Stimulated activated CD4-positive, alpha-beta T cell treated with anti-CD3 and anti-CD28 coated beads, Interleukin-15, amount 100 ng/mL, for 48 hours (primary cell): ENCODE measurements at regions not wholly inside any gene's neighbourhood (a gene's known extent, or its start where the extent isn't known, plus 50 kb on each side); places are given as distances from the start of the nearest gene placed in this dataset.

Experiments used
- DNase-seq, 2 donors: peaks; one replicate each; pipeline ENCODE4 v3.0.0-alpha.2; 2020; ENCODE audit warnings: low read depth in 2 of 2

GRCh38 chr3:118755253-118755801 is 279.3 kb downstream of the IGSF11 start:
- DNase-seq, result no peak

GRCh38 chr3:118760585-118761290 is 273.9 kb downstream of the IGSF11 start:
- DNase-seq, result no peak

- no peak for DNase-seq
Observed at GRCh38 chr3:118761291-118761606, 273.4 kb downstream of the IGSF11 start.

GRCh38 chr3:118765636-118766305 is 268.9 kb downstream of the IGSF11 start:
- DNase-seq, result no peak

GRCh38 chr3:118766306-118766669 is 268.4 kb downstream of the IGSF11 start:
- no peak for DNase-seq

- DNase-seq, result no peak
Observed at GRCh38 chr3:118772036-118772435, 262.6 kb downstream of the IGSF11 start.

- no peak for DNase-seq
Observed at GRCh38 chr3:118772547-118773011, 262.1 kb downstream of the IGSF11 start.

- DNase-seq, result no peak
Observed at GRCh38 chr3:118775021-118775420, 259.6 kb downstream of the IGSF11 start.

GRCh38 chr3:118778201-118778600 is 256.4 kb downstream of the IGSF11 start:
- no peak for DNase-seq

GRCh38 chr3:118781232-118781631 is 253.4 kb downstream of the IGSF11 start:
- no peak for DNase-seq

GRCh38 chr3:118781839-118782238 is 252.8 kb downstream of the IGSF11 start:
- DNase-seq, result no peak

- DNase-seq, result no peak
Observed at GRCh38 chr3:118782755-118783202, 251.9 kb downstream of the IGSF11 start.

- no peak for DNase-seq
Observed at GRCh38 chr3:118785415-118785814, 249.2 kb downstream of the IGSF11 start.

GRCh38 chr3:118791246-118791645 is 243.4 kb downstream of the IGSF11 start:
- no peak for DNase-seq

GRCh38 chr3:118792191-118792590 is 242.5 kb downstream of the IGSF11 start:
- DNase-seq, result no peak

GRCh38 chr3:118793176-118793575 is 241.5 kb downstream of the IGSF11 start:
- DNase-seq, result no peak

GRCh38 chr3:118799303-118799702 is 235.3 kb downstream of the IGSF11 start:
- DNase-seq, result no peak

GRCh38 chr3:118801899-118802298 is 232.7 kb downstream of the IGSF11 start:
- no peak for DNase-seq

- DNase-seq, result no peak
Observed at GRCh38 chr3:118802325-118803095, 232.1 kb downstream of the IGSF11 start.

- DNase-seq, result no peak
Observed at GRCh38 chr3:118803096-118803476, 231.6 kb downstream of the IGSF11 start.

GRCh38 chr3:118805007-118805406 is 229.6 kb downstream of the IGSF11 start:
- no peak for DNase-seq

GRCh38 chr3:118806423-118806822 is 228.2 kb downstream of the IGSF11 start:
- DNase-seq, result no peak
